Astrocyte of the spinal cord (primary cell): ENCODE measurements at regions not wholly inside any gene's neighbourhood (a gene's known extent, or its start where the extent isn't known, plus 50 kb on each side); places are given as distances from the start of the nearest gene placed in this dataset.

Experiments
- DNase-seq: peaks from one replicate; pipeline ENCODE4 v3.0.0; 2011; ENCODE audit warnings: low read depth, low spot score
- H3K4me3 ChIP-seq: 2 replicates; pipeline ENCODE4 v1.5.1; 2011; ENCODE audit warnings: low read depth, mild to moderate bottlenecking, low read length, moderate library complexity
- in situ Hi-C: cut with HindIII; loops from 2 replicates; pipeline ENCODE4 v1.10.0; 2017; ENCODE audit warnings: low sequenced_read_pairs
- TF ChIP-seq, protein P1 (sequence below): IDR thresholded peaks from 2 replicates; pipeline ENCODE4 v1.5.1; 2012; ENCODE audit warnings: low read depth, mild to moderate bottlenecking, low read length, inconsistent platforms

DNA sequence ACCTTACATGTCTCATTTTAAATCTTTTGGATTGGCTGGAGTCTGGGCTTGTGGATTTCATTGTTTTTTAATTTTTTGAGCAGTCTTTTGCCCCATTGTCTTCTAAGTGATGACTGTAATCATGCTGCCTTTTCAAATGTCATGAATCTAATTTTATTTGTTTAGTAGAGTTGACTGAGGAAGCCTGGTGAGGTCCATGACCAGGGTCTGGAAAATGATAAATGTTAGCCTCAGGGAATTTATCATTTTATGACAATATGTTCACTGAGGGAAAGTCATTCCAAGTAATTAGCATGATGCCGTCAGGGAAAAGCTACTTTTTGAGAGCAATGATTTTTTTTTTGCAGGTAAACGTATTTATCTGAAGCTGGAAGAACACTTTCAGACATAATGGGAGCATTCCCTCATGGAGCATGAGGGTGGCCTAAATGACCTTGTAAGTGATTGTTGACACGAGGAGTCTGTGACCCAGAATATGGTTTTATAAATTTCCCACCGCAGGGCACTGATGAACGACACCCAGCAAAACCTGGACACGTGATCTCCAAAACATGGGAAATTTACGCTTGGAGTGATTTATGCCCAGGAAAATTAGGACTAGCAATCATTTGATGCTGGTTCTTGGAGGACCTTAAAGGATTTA, 155.3 kb upstream of the NABP1 start:
- H3K4me3 ChIP-seq: no peak overlapping the region
- in situ Hi-C loops: loop anchor here (25.0 kb wide), 1 partner anchor 360 kb away; the partner anchor contains the start of gene STAT4
- no peak for DNase-seq
- TF ChIP-seq, protein P1, sequence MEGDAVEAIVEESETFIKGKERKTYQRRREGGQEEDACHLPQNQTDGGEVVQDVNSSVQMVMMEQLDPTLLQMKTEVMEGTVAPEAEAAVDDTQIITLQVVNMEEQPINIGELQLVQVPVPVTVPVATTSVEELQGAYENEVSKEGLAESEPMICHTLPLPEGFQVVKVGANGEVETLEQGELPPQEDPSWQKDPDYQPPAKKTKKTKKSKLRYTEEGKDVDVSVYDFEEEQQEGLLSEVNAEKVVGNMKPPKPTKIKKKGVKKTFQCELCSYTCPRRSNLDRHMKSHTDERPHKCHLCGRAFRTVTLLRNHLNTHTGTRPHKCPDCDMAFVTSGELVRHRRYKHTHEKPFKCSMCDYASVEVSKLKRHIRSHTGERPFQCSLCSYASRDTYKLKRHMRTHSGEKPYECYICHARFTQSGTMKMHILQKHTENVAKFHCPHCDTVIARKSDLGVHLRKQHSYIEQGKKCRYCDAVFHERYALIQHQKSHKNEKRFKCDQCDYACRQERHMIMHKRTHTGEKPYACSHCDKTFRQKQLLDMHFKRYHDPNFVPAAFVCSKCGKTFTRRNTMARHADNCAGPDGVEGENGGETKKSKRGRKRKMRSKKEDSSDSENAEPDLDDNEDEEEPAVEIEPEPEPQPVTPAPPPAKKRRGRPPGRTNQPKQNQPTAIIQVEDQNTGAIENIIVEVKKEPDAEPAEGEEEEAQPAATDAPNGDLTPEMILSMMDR: no peak

DNA sequence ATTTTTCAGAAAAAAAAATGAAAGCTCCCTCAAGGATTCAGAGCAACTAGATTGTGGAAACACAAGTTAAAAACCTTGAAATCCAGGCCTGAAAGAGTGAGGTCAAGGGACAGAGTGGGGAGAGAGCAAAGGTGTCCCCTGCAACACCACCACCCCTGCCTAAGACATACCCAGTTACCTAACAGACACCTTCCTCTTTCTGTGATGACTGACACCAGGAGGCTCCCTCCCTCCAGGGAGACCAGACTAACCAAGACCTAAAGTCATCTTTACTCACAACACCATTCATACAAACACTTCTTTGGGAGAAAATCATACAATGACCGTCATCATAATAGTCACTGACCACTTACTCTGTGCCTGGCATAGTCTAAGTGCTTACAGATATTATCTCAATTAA, 151.8 kb upstream of the NABP1 start:
- in situ Hi-C loops: no loop called here
- no peak overlapping the region for H3K4me3 ChIP-seq
- DNase-seq: no peak
- TF ChIP-seq, protein P1: no peak

DNA sequence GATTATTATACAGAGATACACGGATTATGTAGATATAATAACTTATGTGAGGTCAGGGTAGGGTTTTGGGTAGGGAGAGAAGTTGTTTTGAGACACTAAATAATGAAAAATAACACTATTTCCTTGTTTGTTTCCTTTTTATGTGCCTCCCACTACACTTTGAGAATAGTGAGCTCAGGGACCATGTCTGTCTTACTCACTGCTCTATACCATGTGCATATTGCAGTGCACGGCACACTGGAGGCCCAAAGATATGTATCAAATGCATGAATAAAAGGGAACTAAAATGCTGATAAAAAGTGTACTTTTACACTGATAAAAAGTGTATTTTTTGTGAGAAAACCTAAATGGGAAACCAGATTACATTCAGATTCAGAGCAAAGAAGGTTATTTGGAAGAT, 151.4 kb upstream of the NABP1 start:
- in situ Hi-C loops: no loop called here
- no peak for DNase-seq
- TF ChIP-seq, protein P1: no peak
- H3K4me3 ChIP-seq: no peak overlapping the region

DNA sequence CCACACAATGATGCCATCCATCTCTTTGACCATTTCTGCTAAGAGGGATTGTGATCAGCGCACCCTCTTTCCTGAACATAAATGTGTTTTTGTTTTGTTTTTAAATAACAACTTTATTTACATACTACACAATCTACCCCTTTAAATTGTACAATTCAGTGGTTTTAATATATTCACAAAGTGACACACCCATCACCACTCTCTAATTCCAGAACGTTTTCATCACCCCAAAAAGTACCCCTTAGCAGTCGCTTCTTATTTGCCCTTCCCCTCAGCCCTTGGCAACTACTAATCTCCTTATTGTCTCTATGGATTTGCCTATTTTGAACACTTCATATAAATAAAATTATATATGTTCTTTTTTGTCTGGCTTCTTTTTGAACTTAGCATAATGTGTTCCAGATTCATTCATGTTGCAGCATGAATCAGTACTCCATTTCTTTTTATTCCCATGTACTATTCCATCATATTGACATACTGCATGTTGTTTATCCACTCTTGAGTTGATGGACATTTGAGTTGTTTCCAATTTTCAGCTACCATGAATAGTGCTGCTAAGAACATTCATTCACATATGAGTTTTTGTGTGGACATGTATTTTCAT, 150.9 kb upstream of the NABP1 start:
- H3K4me3 ChIP-seq: no peak overlapping the region
- no peak for DNase-seq
- in situ Hi-C loops: no loop called here
- TF ChIP-seq, protein P1: no peak

DNA sequence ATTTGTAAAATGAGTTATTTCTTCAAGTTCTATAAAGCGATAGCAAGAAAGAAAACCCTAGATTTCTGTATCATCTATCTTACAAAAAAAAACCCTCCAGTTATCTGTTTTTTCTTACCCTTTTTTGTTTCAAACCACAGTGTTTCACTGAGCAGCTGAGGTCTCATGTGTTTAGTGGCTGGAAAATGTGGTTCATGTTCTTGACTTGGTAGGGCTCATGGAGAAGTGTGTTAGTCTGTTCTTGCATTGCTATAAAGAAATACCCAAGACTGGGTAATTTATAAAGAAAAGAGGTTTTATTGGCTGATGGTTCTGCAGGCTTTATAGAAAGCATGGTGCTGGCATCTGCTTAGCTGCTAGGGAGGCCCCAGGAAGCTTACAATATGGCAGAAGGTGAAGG, 147.3 kb upstream of the NABP1 start:
- no peak for DNase-seq
- TF ChIP-seq, protein P1: no peak
- H3K4me3 ChIP-seq: no peak overlapping the region
- in situ Hi-C loops: no loop called here

DNA sequence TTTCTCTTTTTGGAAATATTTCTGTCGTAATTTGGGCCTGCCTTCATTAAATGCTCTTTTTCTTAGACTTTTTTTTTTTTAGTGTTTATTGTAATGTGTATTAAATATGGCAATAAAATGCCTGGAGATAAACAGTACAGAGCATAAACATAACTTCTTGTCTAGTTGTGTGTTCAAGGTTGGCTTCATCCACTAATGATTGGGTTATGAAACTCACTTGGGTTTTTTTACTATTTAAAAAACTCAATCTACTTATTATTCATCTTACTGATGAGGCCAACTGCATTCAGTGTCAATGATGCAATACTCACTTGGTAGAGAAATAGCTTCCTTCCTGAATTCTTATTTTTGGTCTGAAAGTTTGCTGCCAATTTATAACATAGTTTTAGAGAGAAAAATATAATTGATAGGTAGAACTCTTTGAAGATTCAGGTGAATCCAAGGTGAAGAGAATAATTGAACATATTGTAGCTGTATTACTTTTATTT, 144.2 kb upstream of the NABP1 start:
- no peak for DNase-seq

More for the DNA sequence above, 144.2 kb upstream of the NABP1 start:
- no peak overlapping the region for H3K4me3 ChIP-seq
- in situ Hi-C loops: no loop called here
- TF ChIP-seq, protein P1: no peak
